Liver (tissue), 3 donors: ENCODE measurements at regions not wholly inside any gene's neighbourhood (a gene's known extent, or its start where the extent isn't known, plus 50 kb on each side); places are given as distances from the start of the nearest gene placed in this dataset.

Source experiments
- ATF3 ChIP-seq: IDR thresholded peaks from 2 replicates; pipeline ENCODE4 v1.6.1; 2016; ENCODE audit warnings: antibody characterized with exemption
- CTCF ChIP-seq: fragments of 150-350 bp; IDR thresholded peaks from 2 replicates; pipeline ENCODE4 v1.5.1; 2017; ENCODE audit warnings: improper control_type of control experiment, low read depth, low read length; ENCODE audit not compliant: missing input control
- HNF4A ChIP-seq, 2 donors: conservative IDR thresholded peaks; 2 replicates each; pipeline ENCODE4 v1.6.1; 2016; ENCODE audit warnings: antibody characterized with exemption in 2 of 2, mild to moderate bottlenecking in 2 of 2
- JUND ChIP-seq, 2 donors: IDR thresholded peaks; 2 replicates each; pipeline ENCODE4 v1.6.1; 2016; ENCODE audit warnings: antibody characterized with exemption in 2 of 2
- MAX ChIP-seq: IDR thresholded peaks from 2 replicates; pipeline ENCODE4 v1.6.1; 2016; ENCODE audit warnings: antibody characterized with exemption
- RAD21 ChIP-seq, 2 donors: IDR thresholded peaks; 2 replicates each; pipeline ENCODE4 v1.6.1; 2016; ENCODE audit warnings: antibody characterized with exemption in 2 of 2, mild to moderate bottlenecking in 2 of 2
- donor health status: healthy.
- donor health status: healthy.

GRCh38 chr4:4759232-4759631 lies 100.2 kb upstream of the MSX1 start:
- TF ChIP-seq CTCF (no peak), HNF4A (conservative IDR thresholded peaks at IDR 0.05) (no peak), ATF3 (no peak), MAX (no peak), RAD21 (IDR thresholded peaks at IDR 0.05) (no peak), JUND (IDR thresholded peaks at IDR 0.05) (no peak)
